ENCODE measurements at regions not wholly inside any gene's neighbourhood (a gene's known extent, or its start where the extent isn't known, plus 50 kb on each side); places are given as distances from the start of the nearest gene placed in this dataset.
A peak's percentile ranks its signal among the peaks of the same experiment; 100 is the strongest.
"Not testable (repeated sequence)": the region's sequence is repeated elsewhere in the genome, so short reads cannot be mapped to it uniquely, and the experiment has no call there.

DNA sequence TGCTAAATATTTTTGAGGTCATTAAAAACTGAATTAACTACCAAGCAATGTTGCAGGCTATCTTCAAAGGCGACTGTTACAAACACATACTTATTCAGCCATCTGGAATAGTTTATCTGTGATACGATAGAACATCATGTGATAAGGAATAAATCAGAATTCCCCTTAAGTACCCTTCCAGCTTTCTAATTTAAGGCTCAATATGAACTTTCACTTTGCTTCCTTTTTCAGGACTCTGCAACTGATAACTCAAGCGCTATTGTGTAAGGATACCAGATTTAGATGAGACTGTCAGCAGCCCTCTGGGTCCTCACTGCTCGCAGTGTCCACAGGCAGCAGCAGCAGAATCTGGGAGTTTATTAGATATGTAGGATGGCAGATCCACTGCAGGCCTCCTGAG, 416.3 kb downstream of the SPATA31D1 start:
- FAIRE-seq = no peak

DNA sequence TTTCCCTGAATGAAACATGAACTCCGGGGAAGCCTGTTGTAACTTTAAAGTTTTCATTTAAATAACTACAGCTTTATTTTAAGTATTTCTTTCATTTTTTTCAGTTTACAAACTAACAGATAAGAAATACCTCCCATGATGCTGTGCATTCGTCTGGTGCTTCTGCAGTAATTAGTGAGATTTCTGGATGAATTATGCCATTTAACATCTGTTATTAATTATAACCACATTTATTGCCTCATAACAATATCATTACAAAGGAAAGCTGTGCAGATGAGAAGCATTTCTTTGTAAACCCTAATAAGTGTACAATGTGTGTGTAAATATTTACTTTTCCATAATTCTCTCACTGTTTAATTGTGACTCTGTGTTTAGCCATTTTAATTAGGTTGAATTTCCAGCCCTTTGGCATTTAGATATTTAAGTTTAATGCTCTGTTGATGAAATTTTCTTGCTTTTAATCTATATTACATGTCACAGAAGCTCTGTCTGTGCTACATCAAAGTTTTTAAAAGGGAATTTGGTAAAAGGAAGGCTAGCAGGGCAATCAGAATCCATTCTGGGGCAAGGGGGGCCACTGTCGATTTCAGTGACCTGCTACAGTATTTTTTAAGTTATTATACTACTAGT, 418.0 kb downstream of the SPATA31D1 start:
- no peak for FAIRE-seq

GRCh38 chr9:82410306-82410705, 421.7 kb downstream of the SPATA31D1 start:
- FAIRE-seq = no peak

- FAIRE-seq = no peak
Measured at GRCh38 chr9:82410866-82411265, 422.3 kb downstream of the SPATA31D1 start.

- FAIRE-seq = no peak
Measured at GRCh38 chr9:82412586-82413305, 424.2 kb downstream of the SPATA31D1 start.

- FAIRE-seq = no peak
Measured at GRCh38 chr9:82417501-82417900, 428.9 kb downstream of the SPATA31D1 start.

DNA sequence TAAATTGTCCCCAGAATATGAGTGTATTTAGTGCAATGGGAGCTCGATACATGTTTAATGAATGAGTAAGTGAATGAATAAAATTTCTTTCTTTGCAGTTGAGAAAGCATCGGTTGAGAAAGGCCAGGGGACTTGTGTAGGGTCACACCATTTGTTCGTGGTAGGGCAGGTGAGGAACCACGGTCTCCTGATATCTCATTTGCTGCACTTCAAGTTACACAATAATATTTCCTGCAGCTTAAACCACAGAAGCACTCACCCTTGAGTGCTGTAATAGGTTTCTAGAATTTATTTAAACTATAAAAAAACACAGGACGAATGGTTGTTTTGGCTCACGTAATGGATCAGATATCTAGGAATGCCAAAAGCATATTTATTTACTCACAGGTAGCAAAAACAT, 429.8 kb downstream of the SPATA31D1 start:
- no peak for FAIRE-seq

- FAIRE-seq = no peak
Measured at GRCh38 chr9:82419696-82420486, 431.3 kb downstream of the SPATA31D1 start.

GRCh38 chr9:82421498-82421897, 432.9 kb downstream of the SPATA31D1 start:
- FAIRE-seq = no peak

DNA sequence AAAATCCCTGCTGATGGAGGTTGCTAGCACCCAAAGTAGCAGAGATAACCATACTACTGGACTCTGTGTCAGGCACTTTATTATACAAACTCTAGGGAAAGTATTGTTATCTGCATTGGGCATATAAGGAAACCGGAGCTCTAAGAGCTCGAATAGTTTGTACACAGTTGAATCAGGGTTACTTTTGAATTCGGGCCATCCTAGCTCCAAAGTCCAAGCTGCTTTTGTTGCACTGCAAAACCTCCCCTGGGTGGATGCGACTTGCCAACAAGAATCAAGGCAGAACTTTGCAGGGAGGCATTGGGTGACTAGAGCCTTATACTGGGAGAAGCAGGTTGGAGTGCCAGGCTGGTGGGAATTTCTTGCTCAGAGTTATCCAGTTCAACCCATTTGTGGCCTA, 435.1 kb downstream of the SPATA31D1 start:
- no peak for FAIRE-seq

DNA sequence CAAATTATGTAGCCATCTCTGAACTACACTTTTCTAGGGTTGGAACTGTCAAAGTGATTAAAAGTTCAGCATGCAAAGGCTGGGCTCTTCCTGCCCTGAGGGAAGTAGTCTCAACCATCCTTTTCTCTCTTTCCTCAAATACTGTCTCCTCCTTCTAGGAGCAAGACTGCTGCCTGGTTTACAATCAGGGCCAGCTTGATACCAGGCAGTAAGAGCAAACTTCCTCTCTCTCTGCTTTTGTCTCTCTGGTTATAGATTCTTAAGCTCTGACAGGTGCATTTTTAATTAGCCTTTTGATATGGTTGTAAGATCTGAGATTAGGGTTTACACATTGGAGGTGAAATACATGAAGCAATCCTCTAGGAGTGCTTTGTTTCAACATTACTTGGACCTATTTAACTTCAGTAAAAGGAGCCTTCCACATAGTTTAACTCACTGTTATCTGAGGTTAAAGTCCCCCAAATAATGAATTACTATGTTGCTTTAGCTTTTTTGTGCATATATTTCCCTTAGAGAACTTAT, 436.1 kb downstream of the SPATA31D1 start:
- no peak for FAIRE-seq

DNA sequence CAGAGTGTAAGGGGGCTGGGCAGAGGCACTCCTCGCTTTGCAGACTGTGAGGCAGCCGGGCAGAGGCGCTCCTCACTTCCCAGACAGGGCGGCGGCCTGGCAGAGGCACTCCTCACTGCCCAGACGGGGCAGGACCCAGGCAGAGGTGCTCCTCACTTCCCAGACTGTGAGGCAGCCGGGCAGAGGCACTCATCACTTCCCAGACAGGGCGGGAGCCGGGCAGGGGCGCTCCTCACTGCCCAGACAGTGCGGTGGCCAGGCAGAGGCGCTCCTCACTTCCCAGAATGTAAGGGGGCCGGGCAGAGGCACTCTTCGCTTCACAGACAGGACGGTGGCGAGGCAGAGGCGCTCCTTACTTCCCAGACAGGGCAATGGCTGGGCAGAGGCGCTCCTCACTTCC, 442.5 kb downstream of the SPATA31D1 start:
- no peak for FAIRE-seq

DNA sequence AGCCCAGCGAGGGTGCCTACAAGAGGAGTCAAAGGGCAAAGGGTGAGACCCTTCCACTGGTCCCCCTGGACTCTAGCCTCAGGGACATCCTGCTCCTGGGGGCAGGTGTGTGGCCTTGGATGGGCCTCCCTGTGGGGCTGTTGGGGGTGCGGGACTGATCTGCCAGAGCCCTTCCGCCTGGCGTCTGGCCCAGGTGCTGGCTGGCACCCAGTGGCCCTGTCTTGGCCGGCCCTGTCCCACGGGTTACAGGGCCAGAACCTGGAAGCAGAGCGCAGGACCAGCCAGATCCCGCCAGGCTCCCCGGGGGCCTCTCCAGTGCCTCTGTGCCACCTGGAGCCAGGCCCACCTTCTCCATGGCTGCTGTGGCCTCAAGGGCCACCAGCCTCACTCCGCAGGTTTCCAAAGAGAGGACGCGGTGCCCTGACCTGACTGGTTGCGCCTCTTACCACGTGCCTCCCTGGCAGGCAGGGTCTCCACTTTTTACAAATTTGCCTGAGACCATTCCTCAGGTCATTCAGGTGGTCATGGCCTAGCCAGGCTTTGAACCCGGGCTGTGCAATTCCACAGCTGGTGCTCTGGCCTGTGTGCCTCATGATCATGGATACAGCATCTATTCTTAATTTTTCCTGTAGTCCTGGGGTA, 444.8 kb downstream of the SPATA31D1 start:
- FAIRE-seq = not testable (repeated sequence)

GRCh38 chr9:82436475-82436874, 447.9 kb downstream of the SPATA31D1 start:
- no peak for FAIRE-seq

GRCh38 chr9:82437183-82437582, 448.6 kb downstream of the SPATA31D1 start:
- peak; percentile 65 for FAIRE-seq

- no peak for FAIRE-seq
Measured at GRCh38 chr9:82438581-82438980, 450.0 kb downstream of the SPATA31D1 start.

DNA sequence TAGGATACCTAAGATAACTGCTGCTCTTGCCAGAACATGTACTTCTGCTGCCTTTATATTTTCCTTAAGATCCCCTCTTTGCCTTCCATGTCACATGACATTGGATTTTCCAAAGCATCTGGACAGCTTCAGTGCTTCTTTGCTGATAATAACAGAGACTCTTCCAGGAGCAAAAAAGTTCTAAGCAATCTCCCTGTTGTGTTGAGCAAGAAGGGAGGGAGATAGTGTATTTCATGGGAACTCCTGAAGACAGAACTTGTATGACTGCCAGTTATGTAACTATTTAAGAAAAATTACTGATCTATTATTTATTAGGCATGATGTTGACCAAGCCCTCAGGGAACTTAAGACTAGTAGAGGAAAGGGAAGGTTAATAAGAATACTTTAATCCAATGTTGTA, 454.7 kb downstream of the SPATA31D1 start:
- FAIRE-seq = no peak

GRCh38 chr9:82445556-82445955, 457.0 kb downstream of the SPATA31D1 start:
- FAIRE-seq = no peak

- FAIRE-seq = no peak
Measured at GRCh38 chr9:82447343-82447742, 458.8 kb downstream of the SPATA31D1 start.

DNA sequence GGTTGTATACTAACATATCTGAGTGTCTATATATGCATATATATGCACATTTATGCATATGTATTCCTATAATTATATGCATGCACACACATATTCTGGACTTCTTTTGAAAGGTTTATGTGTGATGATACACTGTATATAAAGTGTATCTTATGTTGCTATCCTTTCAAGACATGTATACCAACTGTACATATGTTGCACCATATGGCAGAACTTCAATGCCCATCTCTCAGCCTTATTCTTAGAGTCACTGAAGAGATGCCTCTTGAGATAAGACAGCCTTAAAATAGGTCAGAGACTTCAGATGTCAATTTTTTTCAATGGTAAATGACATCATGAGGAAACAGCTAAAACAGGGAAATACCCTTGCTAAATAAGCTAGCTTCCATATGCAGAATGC, 461.4 kb downstream of the SPATA31D1 start:
- FAIRE-seq = no peak

DNA sequence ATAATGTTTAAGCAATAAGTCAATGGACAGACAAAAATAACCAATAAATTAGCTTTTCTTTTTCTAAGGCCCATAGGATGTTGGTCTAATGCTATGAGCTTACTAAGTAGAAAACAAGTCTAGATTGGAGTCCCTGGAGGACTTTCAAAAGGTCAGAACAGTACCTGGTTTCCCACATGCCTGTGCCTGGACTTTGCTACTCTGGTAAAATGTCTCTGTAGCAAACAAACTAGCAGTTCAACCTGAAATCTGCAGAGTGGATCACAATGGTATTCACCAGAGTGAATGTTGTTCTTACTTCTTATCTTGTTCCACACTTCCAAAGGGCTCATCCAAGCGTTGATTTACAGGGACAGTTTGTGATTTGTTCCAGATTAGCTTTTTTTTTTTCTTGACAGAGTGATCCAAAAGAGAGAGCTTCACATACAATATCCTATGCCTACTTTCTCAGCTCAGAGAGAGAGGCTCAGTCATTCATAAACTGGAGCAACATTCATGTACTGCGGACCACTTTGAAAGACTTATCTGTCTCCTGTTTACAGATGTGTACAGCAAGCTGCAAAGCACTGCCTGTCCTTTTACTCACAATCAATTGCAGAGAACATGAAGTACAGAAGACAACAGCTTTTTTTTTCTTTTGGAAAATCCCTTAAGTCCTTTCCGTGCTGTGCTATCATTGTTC, 466.1 kb downstream of the SPATA31D1 start:
- no peak for FAIRE-seq

DNA sequence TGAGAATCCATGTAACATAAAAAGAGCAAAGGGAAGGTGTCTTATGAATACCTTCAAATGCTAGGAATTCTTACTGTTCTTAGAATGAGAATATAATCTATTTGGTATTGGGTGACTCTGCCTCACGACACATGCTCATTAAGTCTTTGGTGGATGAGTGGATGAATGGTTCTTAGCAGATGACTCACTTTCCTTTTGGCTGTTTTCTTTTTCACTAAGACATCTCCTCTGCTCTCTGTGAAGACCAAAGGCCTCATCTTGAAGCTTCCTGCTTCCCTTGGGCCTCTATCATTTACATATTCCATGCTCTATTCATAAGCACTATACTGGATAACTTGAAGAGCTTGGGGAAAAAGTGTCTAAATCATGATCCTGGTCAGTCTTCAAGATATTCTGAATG, 468.1 kb downstream of the SPATA31D1 start:
- FAIRE-seq = no peak

DNA sequence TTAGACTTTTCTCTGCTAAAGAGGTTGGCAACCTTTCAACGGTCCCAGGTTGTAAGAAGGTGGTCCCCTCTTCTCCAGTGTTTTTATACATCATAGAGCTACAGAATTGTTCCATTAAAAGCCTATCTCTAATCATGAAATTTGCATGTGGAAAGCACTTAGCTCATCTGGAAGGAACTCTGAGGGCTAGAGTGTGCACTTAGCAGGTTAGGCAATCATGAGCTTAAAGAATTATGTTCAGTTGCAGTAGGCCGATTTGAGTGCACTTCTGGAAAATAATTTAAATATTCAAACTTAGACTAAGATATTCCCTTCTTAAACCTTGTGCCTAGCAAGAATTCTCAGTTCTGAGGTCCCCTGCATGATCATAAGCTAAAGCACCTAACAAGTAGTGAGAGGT, 468.7 kb downstream of the SPATA31D1 start:
- FAIRE-seq = no peak

Data from islet of Langerhans (tissue), 1 donor.